ENCODE measurements at regions not wholly inside any gene's neighbourhood (a gene's known extent, or its start where the extent isn't known, plus 50 kb on each side); places are given as distances from the start of the nearest gene placed in this dataset.

DNA sequence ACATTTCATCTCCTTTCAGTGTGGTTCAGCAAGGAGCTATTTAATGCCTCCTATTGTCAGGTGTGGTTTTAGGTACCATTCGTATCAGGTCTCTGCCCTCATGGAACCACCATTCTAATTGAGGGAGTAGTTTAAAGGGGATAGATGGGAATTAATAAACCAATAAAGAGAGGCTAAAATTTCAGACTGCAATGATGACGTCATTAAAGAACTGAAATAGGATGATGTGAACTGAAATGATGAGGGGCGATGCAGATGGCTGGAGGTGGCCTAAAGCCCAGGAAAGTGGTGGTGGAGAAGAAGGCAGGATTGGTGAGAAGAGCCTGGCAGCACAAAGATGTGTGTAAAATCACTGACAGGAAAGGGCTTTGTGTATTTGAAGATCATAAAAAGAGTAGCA is 148.9 kb upstream of the RBFOX1 start:
- DNase-seq = no peak

DNA sequence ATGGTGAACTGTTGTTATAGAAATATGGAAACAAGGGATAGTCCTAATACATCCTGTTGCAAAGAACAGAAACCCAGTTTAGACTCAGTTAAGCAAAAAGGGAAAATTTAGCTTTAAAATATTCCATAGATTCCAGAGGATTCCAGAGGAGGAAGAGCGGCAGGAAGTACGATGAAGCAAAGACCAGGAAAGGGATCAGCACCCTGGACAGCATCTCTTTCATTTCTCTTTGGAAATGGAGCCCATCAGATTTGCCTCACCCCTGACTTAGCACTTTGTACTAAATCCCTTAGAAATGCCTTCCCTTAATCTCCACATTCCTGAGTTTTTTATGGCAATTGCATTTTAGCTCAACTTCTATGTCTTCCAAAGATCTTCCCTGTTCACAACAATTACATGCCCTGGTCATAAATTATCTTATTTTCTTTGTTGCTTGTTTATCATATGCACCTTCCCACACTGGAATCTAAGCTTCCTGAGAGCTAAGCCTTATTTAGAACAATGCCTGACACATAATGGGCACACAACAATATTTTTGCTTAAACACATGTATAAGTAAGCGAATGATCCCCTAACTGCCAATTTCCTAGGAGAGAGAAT is 150.0 kb upstream of the RBFOX1 start:
- no peak for DNase-seq

DNA sequence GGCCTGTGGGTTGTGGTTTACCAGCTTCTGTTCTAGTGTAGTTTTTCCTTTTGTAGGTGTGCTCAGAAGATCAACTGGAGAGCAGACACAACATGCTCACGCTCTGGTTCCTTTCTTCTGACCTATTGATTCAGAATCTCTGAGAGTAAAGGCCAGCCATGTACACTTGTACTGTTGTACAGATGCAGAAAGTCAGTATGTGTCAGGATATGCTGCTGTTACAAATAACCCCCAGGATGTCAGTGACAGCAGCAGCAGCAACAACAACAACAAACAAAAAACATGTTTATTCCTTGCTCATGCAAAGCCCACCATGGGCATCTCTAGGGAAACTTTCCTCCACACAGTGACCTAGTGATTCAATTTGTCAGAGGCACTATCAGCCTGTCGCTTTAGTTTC is 154.8 kb upstream of the RBFOX1 start:
- DNase-seq = no peak

- no peak for DNase-seq
These were observed 161.5 kb upstream of the RBFOX1 start for GRCh38 chr16:7171151-7171550.

GRCh38 chr16:7167626-7168025 is 165.0 kb upstream of the RBFOX1 start:
- no peak for DNase-seq

- DNase-seq = no peak
These were observed 170.8 kb upstream of the RBFOX1 start for GRCh38 chr16:7161891-7162290.

- DNase-seq = no peak
These were observed 172.6 kb upstream of the RBFOX1 start for GRCh38 chr16:7160093-7160492.

DNA sequence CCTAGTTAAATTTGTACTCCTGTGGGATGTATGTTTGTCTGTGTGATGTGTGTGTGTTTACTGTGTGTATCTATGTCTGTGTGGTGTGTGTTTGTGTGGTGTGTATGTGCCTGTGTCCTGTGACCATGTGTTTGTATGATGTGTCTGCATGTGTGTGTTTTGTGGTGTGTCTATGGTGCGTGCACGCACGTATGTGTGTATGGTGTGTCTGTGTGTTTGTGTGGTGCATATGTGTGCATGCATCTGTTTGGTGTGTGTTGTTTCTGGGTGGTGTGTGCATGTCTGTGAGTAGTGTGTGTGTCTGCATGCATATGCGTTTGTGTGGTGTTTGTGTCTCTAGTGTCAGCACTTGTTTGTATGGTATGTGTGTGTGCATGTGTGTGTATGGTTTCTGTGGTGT is 174.2 kb upstream of the RBFOX1 start:
- DNase-seq = no peak

DNA sequence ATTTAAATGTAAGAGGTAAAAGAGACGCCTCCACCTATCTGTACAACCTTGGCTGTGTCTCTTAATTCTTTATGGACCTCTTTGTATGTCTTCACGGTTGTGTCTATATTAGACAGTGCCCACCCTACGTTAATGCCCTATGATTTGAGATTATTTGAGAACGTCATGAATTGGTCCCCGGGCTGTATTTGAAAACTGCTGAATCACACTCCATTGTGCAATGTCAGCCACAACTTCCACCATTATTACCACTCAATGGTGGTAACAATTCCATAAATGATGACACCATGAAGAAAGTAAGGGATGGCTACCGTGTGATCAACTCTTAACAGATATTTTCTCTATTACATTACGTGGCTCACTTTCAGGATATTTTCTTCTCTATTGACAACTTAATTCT is 182.4 kb upstream of the RBFOX1 start:
- DNase-seq = no peak

- DNase-seq = no peak
These were observed 184.0 kb upstream of the RBFOX1 start for GRCh38 chr16:7148606-7149005.

DNA sequence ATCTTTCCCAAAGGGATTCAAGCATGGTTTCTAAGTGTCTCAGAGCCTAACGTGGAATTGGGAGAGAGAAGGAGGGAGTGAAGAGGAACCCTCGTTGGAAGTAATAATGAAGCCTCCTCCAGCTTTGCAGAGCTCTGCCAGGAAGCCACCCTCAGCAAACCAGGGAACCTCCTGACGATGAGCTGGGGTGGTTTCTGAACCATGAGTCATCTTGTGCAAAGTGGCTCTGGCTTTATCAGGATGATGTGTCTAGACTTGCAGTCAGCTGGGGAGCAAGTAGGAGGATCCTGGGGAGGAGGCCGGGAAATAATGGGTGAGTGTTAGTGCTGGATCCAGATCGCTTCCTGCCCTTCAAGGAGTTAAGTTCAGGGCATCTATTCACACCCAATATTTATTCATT is 191.7 kb upstream of the RBFOX1 start:
- no peak for DNase-seq

GRCh38 chr16:7137560-7138330 is 194.9 kb upstream of the RBFOX1 start:
- DNase-seq = no peak

GRCh38 chr16:7132465-7132864 is 200.2 kb upstream of the RBFOX1 start:
- no peak for DNase-seq

DNA sequence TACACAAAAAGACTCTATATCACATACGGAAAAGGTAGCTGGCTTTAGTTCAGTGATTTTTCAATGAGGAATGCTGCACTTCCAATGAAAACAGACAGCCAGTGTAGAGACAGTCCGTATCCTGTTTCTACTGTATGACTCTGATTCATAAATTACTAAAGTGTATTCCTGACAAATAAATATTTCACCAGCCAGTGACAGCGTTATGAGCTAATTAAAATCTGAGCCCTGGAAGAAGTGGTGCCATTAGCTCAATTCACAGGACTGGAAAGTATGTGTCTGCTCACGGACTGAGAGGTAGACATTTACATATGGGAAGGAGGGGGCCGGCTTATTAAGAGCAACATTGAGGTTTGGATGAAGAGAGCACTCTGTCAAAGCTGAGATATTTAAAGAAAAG is 207.9 kb upstream of the RBFOX1 start:
- DNase-seq = no peak

DNA sequence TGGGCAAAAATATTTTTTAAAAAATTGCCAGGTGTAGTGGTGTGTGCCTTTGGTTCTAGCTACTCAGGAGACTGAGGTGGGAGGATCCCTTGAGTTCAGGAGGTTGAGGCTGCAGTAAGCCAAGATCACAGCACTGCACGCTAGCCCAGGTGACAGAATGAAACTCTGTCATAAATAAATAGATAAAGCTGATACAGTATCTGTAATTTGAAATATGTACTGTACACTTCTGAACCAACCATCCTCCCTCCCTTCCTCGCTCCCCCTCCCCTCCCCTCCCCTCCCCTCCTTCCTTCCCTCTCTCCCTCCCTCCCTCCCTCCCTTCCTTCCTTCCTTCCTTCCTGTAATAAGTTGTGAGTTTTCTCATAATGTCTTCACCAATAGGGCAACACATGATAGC is 208.4 kb upstream of the RBFOX1 start:
- DNase-seq = no peak

GRCh38 chr16:7116734-7117133 is 215.9 kb upstream of the RBFOX1 start:
- no peak for DNase-seq

GRCh38 chr16:7115898-7116297 is 216.7 kb upstream of the RBFOX1 start:
- no peak for DNase-seq

GRCh38 chr16:7113949-7114348 is 218.7 kb upstream of the RBFOX1 start:
- DNase-seq = no peak

GRCh38 chr16:7113395-7113794 is 219.2 kb upstream of the RBFOX1 start:
- no peak for DNase-seq

DNA sequence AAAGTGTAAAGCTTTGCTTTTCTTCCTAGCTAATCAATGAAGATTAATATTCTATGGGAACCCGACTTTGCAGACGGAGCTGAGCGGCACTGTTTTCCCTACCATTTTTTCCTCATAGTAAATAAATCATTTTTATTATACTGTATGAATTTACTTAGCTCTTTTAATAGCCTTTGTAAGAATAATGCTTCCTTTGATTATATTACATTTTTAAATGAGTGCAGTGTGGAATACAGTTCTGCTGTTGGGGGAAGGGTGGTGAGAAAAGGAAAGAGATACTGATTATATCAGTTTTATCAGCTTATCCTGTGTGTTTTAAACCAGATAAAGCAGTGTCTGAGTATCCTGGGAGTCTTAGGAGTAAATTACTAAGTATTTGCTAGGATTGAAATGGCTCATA is 221.4 kb upstream of the RBFOX1 start:
- no peak for DNase-seq

DNA sequence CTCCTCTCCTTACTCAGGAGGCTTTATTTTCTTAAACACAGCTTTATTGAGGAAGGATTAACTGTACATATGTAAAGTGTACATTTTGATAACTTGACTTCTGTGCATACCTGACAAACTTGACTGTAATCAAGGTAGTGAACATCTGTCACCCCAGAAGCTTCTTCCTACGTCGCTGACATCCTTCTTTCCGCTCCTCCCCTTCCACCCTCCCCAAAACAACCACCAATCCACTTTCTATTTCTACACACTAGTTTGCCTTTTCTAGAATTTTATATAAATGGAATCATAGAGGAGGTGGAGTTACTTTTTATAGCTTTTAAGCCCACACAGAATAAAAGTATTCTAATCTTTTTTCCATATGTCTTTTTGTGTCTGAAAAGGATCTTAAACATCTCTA is 225.2 kb upstream of the RBFOX1 start:
- DNase-seq = no peak

GRCh38 chr16:7103056-7103455 is 229.6 kb upstream of the RBFOX1 start:
- DNase-seq = no peak

DNA sequence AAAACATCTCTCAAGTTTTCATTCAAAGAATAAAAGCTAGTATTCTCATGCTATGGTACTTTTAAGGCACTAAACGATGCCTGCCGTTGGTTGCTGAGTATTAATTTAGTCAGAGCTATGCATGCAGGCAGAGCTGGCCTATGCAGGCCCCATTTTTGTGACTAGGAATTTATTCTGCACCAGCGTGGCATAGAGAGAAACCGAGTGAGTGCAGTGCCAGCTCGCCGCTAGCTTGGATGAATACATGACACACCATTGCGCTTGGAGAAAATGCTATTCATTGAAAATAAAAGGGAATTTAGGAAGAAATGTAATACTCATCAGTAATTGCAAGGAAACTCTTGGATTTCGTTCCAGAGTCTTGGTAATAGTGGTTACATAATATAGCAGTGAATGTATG is 231.6 kb upstream of the RBFOX1 start:
- no peak for DNase-seq

GRCh38 chr16:7097518-7097917 is 235.1 kb upstream of the RBFOX1 start:
- DNase-seq = no peak

DNA sequence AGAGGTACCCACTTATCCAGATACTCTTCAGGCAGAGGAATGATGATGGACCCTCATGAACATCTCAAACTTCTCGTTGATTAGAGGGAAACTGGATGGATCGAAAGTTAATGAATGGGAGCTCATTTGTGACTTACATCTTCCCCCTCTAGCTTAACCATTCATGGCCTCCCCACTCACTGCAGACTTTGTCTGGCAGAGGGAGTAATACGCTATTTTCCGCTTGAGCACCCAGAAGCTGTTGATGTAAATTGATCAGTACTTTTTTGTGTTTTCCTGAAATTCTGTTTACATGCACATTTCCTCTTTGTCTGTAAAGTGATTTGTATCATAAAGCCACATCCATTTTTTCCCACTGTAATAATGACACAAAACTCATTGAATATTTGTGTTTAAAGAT is 239.1 kb upstream of the RBFOX1 start:
- no peak for DNase-seq

Measured in activated gamma-delta T cell treated with Interleukin-2 at 50 U/mL for 16 hours (primary cell).